NCI-H2107 treated with DMSO at 0.1 percent for 48 hours (cell line): ENCODE measurements at regions not wholly inside any gene's neighbourhood (a gene's known extent, or its start where the extent isn't known, plus 50 kb on each side); places are given as distances from the start of the nearest gene placed in this dataset.
"Not testable (repeated sequence)": the region's sequence is repeated elsewhere in the genome, so short reads cannot be mapped to it uniquely, and the experiment has no call there.

Experiments used
- DNase-seq: peaks from one replicate; lab custom pipeline; 2025; ENCODE audit not compliant: unreplicated experiment; lab: John Stamatoyannopoulos, UW

DNA sequence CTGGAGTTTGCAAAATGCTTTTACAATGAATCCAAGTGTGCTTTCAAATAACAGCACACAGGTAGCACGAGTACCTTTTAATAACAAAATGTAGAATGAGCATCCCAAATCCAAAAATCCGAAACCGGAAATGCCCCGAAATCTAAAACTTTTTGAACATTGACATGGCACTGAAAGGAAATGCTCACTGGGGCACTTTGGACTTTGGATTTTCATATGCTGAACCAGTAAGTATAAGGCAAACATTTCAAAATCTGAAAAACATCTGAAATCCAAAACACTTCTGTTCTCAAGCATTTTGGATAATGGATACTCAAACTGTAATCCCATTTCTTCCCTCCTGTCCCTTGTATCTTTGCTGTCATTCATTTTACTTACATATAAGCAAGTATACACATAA, 50.1 kb downstream of the GCNT4 start:
- DNase-seq = no peak

DNA sequence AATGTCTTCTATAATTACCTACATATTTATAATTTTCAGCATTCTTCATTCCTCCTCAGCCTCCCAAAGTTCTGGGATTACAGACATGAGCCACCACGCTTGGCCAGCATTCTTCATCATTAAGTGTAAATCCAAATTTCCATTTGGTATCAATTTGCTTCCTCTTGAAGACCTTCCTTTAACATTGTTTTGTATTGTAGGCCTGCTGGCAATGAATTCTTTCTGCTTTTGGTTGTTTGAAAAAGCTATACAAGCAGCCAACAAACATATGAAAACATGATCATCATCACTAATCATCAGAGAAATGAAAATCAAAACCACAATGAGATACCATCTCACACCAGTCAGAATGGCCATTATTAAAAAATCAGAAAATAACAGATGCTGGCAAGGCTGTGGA, 56.4 kb downstream of the GCNT4 start:
- DNase-seq = no peak

DNA sequence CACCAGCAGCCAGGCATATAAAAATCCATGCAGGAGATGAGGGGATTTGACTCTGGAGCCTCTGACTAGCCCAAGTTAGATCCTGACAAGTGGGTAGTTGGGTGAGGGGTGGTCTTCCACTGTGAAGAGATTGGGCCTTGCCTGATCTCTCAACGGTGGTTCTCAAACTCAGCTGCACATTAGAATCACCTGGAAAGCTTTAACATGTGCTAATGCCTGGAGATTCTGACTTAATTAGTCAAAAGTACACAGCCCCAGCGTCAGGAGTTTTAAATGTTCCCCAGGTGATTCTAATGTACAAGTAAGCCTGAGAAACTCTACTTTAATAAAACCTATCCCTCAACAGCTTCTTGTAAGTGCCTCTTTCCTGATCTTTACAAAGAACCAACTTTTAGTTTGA, 57.5 kb downstream of the GCNT4 start:
- DNase-seq = no peak

DNA sequence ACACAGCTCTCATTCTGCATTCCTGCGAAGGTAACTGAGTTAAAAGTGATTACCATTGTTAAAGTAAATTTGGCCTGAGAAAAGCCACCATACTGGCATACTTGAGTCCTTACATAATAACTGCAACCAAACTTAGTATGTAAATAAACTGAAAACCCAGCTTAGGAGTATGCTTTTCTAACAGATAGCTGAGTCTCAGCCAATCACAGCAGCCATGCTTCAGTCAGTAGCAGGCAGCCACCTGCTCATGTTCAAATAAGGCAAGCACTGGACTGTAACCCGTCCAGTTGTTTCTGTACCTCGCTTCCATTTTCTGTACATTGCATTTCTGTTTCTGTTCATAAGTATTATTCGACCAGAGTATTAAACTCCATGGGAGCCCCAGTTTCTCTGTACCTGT, 58.6 kb downstream of the GCNT4 start:
- no peak for DNase-seq

DNA sequence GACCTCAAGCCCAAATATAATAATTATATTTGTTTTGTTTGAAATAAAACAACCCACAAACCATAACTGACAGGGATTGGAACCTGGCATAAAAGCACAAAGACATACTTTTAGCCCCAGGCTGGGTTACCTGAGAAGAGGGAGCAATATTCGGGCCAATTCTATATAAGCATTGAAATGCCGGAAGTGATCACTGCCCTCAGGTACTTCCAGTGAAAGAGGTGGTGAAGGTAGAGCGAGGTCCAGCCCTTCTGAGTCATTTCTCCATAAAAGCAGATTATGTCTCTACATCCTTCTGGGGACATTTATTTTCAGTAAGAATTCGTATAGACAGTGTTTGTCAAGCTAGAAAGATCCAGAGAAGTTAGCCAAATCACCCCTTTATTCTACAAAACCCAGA, 59.6 kb downstream of the GCNT4 start:
- DNase-seq = no peak

DNA sequence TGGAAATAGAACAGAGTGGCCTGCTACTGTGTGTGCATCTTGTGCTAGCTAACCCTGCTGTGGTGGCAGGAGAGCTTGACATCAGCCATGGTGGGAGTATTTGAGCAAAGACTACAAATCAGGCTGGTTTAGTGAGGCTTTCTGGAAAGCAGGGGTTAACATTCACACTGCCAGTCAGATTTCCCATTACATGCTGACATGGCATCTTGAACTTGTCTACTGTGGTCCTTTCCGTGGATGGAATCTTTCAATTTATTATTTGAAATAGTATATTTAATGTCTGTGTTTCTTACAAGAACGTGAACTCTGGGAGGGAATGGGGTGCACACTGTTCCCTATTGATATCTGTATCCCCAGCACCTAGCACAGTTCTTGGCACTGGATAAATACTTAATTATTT, 60.8 kb downstream of the GCNT4 start:
- no peak for DNase-seq

DNA sequence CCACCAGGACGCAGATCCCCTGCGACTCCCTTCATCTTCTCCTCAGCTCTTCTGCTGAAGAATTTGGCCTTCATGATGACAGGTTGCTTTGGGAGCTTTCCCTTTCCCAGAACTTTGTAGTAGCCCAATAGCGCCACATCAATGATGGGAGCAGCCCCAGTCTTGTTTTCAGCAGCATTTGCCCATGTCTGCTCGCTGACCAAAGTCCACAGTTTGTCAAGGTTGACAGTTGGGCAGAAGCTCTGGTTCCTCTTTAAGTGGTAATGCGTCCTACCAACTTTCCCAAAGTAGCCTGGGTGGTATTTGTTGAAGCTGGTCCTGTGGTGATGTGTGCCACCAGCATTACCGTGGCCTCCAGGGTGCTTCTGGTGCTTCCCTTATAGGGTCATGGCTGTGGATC, 62.2 kb downstream of the GCNT4 start:
- no peak for DNase-seq

DNA sequence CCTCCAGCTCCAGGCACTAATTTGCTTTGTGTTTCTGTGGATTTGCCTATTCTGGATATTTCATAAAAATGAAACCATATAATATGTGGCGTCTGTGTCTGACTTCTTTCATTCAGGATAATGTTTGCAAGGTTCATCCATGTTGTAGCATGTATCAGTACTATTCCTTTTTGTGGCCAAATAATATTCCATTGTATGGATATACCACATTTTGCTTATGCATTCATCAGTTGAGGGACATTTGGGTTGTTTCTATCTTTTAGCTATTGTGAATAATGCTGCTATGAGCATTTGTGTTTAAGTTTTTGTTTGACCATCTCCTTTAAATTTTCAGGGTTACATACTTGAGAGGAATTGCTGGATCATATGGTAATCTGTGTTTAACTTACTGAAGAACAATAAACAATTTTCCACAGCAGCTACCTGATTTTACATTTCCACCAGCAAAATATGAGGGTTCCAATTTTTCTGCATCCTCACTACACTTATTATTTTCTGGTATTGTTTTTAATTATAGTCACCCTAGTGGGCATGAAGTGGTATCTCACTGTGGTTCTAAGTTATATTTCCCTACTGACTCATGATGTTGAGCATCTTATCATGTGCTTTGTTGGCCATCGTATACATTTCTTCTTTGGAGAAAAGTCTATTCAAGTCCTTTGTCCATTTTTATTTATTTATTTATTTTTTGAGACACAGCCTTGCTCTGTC, 63.9 kb downstream of the GCNT4 start:
- no peak for DNase-seq

DNA sequence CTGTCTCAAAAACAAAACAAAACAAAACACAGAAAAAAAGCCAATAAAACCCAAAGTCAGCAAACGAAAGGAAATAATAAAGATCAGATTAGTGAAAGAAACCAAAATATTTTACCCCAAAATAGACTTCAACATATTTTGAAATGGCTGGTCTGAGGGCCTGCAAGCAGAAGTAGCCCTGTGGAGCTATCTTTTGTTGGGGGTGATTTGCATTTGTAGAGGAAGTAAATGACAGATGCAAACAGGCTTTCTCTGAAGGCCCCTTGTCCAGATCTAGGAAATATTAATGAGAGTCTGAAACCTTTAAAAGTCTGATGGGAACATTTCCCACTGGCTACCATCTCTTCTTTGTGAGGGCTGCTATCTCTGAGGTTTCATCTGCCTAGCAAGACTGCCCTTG, 74.0 kb downstream of the GCNT4 start:
- no peak for DNase-seq

DNA sequence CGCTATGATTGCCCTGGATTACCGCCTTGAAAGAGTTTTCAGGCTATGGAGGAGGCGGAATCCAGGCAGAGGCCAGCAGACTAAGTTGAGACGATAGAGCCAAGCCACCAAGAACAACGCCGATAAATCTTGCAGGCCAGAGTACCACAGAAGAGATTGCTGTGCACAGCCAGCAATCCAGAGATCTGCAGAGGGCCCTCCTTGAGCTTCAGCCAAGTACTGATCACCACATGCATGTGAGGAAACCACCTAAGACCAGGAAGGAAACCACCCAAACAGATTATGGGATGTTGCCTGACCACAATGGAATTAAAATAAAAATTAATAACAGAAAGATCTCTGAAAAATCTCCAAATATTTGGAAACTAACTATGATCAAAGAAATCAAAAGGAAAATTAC, 74.9 kb downstream of the GCNT4 start:
- DNase-seq = no peak

DNA sequence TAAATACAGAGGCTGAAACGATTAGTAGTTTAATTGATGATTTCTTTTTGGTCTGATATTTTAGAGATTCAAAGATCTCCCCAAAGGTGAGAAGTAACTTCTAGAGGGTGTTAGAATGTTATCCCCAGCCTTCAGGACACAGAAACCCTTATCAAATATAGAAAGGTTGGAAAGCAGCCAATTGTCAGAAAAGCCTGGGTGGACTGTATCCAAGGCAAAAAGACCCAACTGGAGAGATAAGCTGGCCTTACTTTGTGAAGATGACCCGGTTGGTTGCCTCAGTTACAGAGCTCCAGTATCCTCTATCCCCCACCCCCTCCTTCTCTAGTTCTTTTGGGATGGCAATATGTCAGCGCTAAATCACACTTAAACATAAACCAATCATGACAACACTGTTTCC, 75.7 kb downstream of the GCNT4 start:
- no peak for DNase-seq

DNA sequence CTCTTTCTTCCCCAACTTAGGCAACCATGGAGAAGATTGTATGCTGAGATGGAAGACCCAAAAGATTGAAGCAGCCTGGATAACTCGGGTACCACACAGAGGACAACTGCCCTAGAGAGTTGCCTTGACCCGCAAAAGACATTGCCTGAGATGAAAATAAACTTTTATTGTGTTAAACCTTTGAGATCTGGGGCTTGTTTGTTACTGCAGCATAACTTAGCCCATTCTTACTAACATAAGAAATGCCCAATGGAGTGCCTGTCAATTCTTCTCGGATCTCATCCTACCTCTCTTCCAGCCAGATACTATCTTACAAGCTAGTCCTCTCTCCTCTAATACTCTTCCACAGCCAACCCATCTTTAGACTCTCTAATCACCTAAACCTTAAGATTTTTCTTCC, 76.8 kb downstream of the GCNT4 start:
- no peak for DNase-seq

DNA sequence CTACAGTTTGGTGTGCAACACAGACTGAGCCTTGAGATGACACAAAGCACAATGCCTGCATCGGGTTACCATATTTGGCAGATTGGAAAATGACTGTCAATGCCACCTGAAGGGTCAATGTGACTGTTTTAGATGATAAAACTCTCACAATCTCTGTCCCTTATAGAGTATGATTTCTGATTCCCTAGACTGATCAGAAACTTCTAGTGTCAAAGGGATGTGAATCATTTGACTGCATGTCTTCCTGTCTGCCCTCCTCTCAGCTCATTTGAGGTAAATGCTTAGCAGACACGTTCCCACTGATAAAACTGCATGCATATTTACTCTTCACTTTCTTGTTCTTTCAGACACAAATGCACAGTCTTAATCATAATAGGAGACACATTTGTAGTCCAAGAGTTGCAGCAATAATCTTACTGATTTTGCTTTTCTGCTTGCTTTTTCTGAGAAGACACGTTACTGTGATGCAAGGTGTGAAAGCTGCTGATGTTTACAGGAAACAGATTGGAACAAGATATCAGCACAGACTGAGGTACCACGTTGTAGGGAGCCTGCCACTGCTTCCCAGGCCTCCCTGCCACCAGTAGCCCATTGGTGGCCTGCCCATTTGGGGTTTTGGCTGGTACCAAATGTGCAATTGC, 77.8 kb downstream of the GCNT4 start:
- no peak for DNase-seq

DNA sequence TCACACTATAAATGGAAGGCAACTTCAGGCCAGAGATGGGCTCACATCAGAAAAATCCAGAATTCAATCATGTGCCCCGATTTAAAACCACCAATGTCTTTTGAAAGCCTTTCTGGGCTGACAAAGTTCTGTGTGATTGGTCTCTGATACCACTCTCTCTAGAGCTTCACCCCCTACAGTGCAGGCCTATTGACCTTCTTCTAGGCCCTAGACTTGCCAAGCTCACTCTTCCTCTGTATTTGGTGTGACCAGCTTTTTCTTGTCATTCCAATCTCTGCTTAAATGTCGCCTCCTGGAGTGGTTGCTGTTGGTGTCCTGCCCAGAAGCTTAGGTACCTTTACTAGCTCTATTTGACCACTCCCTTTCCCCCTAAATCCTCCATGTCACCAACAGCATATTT, 78.7 kb downstream of the GCNT4 start:
- no peak for DNase-seq

DNA sequence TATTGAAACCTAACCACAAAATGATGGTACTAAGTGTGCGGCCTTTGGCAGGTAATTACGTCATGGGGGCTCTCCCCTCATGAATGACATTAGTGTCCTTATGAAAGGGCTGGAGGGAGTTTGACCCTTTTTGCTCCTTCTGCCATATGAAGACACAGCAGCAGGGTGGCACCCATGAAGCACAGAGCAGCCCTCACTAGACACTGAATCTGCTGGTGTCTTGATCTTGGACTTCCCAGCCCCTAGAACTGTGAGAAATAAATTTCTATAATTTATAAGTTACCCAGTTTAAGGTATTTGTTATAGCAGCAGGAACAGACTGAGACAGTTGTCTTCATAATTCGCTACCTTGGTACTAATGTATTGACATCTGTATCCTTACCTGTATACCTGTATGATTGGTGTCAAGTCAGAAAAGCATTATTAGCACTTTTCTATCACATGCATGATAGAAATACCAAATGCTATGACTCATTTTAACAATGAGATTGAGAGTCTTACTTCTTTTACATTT, 80.4 kb downstream of the GCNT4 start:
- no peak for DNase-seq

DNA sequence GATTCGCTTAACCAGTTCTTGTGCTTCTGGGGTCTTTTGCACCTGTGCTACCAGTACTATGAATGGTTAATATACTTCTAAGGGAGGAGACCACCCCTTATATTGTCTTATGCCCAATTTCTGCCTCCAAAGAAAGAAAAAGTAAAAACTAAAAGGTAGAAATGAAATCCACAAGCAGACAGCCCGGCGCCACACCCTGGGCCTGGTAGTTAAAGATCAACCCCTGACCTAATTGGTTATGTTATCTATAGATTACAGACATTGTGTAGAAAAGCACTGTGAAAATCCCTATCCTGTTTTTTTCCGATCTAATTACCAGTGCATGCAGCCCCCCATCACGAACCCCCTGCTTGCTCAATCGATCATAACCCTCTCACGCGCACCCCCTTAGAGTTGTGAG, 81.5 kb downstream of the GCNT4 start:
- not testable (repeated sequence) for DNase-seq

DNA sequence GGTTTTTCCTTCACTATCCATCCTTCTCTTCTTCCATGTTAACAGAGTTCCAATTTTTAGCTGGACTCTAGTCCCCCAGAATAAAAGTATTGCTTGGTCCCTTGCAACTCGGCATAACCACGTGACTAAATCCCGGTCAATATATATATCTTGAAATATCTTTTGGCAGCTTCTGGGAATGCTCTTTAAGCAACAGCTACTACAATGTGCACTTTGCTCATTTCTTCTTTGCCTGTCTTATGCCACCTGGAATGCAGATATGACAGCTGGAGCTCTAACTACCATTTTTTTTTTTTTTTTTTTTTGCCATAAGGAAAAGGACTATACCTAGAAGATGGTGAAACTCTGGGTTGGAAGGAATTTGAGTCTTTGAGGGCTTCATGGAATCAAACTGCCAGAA, 82.6 kb downstream of the GCNT4 start:
- no peak for DNase-seq

DNA sequence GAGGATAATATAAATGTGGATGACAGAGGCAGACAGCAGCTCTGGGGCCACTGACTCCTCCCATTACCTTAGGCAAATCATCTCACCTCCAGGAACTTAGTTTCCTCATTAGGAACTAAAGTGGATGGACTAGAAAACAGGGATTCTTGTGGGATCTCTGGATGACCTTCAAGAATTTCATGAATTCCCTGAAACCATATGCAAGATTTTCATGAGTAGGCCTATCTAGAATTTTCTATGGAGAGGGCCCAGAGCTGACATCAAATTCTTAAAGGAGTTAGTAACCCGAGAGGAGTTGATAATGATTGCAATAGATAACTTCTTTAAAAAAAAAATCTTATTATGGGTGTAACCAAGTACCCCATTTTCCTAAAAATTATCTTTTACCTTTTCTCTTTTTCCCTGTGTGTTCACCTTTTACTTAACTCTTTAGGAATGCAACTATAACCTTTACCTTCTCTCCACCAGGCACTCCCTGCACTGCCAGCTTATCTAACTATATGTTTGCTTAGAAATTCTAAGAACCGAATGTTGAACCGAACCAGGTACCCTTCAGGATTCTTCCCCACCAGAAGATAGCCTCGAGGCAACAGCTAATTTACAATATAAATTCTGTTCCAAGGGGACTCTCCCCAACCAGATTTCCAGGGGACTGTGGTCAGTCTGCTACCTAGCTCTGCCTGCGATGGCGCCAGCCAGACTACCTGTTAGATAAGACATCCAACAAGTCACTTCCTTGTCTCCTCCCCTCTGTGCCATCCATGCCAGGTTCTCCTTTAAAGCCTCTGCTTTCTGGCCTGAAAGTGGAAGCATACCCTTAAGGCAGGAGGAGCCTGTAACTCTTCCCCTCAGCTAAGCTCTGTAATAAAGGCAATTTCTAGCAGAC, 86.0 kb downstream of the GCNT4 start:
- no peak for DNase-seq

DNA sequence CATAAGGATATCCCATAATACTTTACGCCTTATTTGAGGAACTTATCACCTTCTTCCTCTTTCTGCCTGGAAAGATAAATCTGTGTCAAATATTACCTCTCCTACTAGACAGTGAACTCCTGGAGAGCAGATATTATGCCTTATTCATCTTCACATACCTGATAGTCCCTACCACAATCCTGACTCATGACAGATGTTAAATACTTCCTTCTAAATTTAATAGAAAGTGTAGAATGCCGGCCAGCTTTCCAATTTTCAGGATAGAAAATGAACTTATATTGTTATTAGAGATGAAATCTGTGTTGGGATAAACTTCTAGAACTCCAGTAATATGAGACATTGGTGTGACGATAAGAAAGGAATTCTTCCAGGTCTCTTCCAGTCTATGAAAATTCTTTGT, 89.0 kb downstream of the GCNT4 start:
- no peak for DNase-seq

DNA sequence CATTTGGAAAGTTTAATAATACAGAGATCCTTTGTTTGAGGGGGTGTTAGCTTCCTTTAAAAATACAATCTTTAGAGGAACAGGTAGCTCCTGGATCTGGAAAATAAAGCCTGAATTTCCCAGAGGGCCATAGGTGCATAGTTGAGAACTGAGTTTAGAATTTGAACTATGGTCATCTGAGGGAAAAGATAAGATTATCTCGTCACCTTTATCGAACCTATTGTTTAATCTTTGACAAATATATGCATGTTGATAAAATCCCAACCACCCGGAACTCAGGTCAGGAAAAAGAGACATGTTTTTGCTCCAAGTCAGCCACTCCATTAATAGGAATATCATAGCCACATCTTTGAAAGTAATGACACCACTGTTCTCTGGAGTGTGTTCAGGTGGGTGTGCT, 91.7 kb upstream of the FAM169A start:
- no peak for DNase-seq

DNA sequence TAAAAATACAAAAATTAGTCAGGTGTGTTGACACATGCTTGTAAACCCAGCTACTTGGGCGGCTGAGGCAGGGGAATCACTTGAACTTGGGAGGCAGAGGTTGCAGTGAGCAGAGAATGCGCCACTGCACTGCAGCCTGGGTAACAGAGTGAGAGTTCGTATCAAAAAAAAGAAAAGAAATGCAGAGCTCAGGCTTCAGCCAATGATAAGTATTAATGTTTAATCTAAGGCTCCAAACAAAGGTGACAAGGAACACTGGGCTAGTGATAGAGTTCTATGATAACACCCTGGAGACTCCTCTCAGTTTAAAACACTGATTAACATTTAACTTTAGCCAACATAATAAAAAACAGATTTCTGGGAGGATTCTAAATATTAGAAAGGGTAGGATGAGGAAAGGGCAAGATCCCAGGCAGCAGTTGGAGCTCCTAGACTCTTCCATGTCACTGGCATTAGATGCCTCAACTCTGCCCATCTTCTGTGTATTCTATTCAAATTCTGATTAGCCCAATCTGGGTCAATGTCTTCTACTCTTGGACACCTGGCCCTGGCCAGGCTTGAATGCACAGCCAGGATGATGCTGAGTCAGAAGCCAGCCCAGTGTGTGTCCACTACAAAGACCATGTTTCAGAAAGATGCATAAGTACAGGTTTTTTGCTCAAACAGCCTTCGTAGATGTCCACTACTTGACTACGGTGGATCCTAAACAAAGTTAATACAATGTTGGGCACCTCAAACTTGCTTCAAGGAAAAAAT, 91.0 kb upstream of the FAM169A start:
- DNase-seq = no peak
